Ureter (tissue), 1 donor: ENCODE measurements at regions not wholly inside any gene's neighbourhood (a gene's known extent, or its start where the extent isn't known, plus 50 kb on each side); places are given as distances from the start of the nearest gene placed in this dataset.
"Not testable (repeated sequence)": the region's sequence is repeated elsewhere in the genome, so short reads cannot be mapped to it uniquely, and the experiment has no call there.

Source experiments
- DNase-seq: peaks from one replicate; pipeline ENCODE4 v3.0.0-alpha.2; 2020; ENCODE audit warnings: low spot score
- donor health status: DM: yes; HTN: yes; CAD: no.

DNA sequence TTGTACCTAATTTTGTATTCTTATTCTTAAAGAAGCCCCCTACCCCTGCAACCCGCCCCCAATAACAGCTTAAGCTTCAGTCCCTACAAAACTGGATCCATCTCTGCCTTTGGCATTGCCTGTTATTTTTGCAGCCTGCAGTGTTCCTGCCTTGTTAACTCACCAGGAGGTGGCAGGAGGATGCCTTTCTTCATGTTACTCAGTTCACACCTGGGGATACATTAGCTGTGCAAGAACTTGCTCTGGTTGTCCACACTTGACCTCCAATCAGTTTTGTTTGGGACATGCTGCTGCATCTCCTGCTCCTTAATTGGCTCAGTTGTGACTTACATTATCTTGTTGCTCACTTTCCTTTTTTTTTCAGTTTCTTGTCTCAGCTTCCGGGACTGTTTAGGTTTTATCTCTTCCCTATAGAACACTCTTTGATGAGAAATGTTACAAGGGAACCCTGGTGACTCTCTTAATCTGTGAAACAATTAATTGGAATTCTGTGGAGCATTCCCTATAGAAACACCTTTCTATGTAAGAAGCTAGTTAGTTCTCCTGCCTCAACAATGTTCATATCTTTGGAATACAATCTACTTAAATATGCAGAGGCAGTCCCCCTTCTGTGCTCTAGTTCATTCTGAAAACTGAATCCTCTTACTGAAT is 467.7 kb upstream of the ACO1 start:
- DNase-seq = no peak

DNA sequence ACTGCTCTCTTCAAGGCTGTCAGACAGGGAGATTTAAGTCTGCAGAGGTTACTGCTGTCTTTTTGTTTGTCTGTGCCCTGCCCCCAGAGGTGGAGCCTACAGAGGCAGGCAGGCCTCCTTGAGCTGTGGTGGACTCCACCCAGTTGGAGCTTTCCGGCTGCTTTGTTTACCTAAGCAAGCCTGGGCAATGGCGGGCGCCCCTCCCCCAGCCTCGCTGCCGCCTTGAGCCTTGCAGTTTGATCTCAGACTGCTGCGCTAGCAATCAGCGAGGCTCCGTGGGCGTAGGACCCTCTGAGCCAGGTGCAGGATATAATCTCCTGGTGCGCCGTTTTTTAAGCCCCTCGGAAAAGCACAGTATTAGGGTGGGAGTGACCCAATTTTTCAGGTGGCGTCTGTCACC is 446.7 kb upstream of the ACO1 start:
- not testable (repeated sequence) for DNase-seq

DNA sequence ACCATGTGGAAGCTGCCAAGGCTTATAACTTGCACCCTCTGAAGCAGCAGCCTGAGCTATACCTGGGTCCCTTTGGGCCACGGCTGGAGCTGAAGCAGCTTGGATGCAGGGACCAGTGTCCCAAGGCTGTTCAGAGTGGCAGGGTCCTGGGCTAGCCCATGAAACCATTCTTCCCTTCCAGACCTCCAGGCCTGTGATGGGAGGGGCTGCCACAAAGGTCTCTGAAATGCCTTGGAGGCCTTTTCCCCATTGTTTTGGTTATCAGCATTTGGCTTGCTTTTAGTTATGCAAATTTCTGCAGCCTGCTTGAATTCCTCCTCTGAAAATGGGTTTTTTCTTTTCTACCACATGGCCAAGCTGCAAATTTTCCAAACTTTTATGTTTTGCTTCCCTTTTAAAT is 433.7 kb upstream of the ACO1 start:
- DNase-seq = no peak

DNA sequence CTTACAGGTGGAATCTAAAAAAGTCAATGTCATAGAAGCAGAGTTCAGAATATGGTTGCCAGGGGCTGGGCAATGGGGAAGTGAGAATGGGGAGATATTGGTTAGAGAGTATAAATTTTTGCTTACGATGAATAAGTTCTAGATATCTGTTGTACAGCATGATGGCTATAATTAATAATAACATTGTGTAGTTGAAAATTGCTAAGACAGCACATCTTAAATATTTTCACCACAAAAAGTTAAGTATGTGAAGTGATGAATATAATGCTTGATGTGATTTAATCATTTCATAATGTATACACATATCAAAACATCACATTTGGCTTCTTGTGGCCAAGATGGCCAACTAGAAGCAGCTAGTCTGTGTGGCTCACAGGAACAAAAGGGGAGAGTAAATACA is 425.9 kb upstream of the ACO1 start:
- no peak for DNase-seq

GRCh38 chr9:31969552-31969951 is 414.9 kb upstream of the ACO1 start:
- no peak for DNase-seq

DNA sequence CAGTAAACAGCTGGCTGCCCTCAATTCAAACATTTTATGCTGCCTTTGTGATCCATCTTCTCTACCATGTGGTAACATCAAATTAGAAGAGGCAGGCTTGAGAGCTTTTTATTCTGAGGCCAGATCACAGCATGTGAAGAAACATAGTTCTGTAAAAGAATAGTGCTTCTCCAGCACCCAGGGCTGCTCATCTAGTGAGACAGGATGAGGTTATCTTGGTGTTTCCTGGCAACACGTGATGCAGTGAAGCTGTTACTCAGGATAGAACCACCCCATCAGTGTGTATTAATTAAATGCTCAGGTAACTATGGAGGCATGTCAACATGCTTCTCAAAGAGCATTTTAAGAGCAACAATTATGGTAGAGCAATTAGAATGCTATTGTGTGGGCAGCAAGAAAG is 400.5 kb upstream of the ACO1 start:
- DNase-seq = no peak

DNA sequence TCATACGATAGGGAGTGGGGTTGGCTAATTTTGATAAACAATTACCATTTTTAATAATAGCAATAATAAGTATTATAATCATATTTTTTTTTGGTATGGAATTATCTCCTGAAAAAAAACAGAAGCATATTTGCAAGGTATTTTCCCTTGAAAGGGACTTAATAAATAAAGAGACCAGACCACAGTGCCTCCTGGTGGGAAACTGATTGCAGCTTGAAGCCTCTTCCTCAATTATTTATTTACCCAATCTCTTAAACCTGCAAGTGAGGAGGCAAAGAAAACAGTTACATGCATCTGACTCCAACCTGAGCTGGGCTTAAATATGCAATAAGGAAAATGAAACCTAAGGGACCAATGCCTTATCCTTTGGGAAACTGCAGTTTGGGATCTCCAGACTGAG is 388.1 kb upstream of the ACO1 start:
- DNase-seq = no peak

GRCh38 chr9:32004431-32005076 is 379.9 kb upstream of the ACO1 start:
- no peak for DNase-seq

- no peak for DNase-seq
Observed at GRCh38 chr9:32010322-32010721, 374.1 kb upstream of the ACO1 start.

- DNase-seq = no peak
Observed at GRCh38 chr9:32011049-32011448, 373.4 kb upstream of the ACO1 start.

DNA sequence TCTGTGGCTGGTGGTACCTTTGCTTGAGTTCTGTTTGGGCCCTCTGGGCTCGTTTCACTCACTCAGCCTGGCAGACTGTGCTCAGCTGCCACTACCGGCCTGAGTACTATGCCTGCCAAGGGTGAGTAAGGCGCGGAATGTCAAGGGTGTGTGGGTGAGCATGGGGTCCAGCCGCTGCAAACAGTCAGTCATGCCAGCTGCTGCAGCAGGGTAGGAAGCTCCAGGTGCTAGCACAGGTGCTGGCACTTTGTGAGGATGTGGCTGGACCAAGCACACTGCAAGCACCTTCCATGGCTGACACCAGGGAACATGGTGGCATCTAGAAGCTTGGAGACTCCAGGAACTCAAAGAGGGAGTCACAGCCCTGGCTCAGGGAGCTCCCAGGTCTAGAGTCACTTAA is 368.6 kb upstream of the ACO1 start:
- no peak for DNase-seq

DNA sequence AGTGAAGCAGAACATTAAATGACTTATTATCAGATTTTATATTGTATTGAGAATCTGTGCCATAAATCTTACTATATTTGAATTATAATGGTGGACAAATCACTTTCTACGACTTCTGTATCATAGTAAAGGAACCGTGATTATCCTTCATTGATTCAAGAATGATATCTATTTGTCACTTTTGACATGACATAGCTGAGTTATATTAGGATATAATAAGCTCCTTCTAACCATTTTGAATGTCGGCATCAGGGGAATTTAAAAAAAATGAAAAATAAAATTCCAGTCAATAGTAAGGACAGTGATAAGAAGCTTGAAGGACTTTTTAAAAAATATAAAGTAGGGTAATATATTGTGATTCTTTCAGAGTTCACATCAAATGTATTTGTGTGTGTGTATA is 338.9 kb upstream of the ACO1 start:
- no peak for DNase-seq

- no peak for DNase-seq
Observed at GRCh38 chr9:32067261-32067660, 317.2 kb upstream of the ACO1 start.

DNA sequence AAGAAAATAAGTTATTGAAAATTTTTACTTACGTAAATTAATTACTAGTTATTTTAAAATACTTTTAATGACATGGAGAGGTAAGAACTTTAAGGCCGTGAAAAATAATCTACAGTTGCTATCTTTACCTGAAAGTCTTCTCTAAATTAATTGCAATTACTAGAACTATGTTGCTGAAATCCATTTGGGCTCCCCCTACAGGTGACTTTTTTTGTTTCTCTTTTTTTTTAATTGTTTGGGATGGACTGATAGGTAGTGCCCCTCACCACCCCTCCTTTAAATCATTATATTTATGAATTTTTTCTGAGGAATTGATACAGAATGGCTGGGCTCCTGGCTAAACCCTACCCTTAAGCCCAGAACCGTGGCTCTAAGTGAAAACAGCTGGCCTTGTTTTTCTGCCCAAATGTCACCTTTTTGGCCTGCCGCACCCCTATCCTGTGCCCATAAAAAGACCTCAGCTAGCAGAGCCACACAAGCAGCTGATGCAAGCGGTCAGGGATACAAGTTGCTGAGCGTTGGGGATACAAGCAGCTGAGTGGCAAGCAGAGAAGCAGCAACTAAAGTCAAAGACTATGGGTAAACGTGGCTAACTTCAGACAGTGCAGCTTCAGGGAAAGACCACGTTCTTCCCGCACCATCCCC is 315.2 kb upstream of the ACO1 start:
- DNase-seq = no peak

DNA sequence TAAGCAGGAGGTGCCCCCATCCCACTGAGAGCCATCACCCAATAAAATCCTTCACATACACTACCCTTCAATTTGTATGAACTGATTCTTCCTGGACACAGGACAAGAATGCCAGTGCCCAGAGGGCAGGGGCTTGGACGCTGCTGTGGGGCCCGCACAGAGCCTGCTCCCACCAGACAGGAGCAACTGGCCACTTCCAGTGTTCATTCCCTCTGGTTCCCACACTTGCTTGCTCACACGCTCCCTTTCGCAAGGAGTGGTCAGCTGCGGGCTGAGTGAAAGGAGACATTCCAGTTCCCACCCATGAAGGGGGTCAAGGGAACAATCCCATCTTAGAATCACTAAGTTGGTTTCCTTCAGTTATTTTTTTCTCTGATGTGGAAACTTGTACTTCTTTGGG is 314.5 kb upstream of the ACO1 start:
- DNase-seq = no peak

- DNase-seq = no peak
Observed at GRCh38 chr9:32072570-32072969, 311.9 kb upstream of the ACO1 start.

DNA sequence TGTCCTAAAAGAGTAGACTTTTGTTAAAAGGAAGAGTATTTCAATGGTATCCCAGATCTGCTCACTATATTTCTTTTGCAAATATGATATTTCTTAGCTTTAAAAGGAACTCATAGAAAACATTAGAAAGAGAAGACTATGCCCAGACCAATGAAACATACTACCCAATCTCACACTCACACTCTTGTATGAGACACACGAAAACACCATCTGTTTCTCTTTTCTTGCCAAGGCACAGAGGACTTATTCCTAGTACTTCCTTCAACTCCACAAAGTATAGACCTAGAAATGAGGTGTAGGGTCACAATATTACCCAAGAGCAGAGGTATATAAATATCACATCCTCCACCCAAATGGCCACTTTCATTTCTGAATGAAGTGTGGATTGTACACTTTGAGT is 292.4 kb upstream of the ACO1 start:
- DNase-seq = no peak

DNA sequence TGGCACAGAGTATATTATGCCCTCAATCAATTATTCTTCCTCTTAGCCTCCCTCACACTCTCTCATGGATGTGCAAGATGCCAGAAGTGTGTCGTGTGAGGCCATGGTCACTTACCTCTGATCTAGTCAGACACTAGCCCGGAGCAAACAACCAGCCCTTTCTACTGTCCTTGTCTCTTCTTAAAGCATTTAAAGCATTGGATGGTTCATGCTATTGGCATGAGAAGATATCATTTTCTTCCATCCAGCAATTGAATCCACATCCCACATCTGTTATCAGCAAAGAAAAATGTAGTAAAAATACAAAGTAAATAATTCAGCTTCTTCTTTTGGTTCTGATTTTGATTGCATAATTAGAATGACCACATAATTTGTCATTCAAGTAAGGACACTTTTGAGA is 267.2 kb upstream of the ACO1 start:
- DNase-seq = no peak

GRCh38 chr9:32128546-32128945 is 255.9 kb upstream of the ACO1 start:
- no peak for DNase-seq

GRCh38 chr9:32130709-32131108 is 253.7 kb upstream of the ACO1 start:
- not testable (repeated sequence) for DNase-seq

GRCh38 chr9:32136700-32137339 is 247.6 kb upstream of the ACO1 start:
- no peak for DNase-seq

GRCh38 chr9:32142074-32142473 is 242.4 kb upstream of the ACO1 start:
- no peak for DNase-seq

DNA sequence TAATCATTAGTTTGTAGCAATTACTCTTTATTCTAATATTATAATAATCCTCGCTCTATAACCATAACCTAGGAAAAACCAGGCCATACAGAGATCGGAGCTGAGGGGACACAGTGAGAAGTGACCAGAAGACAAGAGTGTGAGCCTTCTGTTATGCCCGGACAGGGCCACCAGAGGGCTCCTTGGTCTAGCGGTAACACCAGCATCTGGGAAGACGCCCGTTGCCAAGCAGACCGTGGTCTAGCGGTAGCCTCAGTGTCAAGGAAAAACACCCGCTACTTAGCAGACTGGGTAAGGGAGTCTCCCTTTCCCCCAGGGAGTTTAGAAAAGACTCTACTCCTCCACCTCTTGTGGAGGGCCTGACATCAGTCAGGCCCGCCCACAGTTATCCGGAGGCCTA is 235.9 kb upstream of the ACO1 start:
- DNase-seq = not testable (repeated sequence)
